Neural cell (in vitro differentiated cells): ENCODE measurements at regions not wholly inside any gene's neighbourhood (a gene's known extent, or its start where the extent isn't known, plus 50 kb on each side); places are given as distances from the start of the nearest gene placed in this dataset.

ENCODE experiments used
- H2AFZ ChIP-seq: fragments of 200-600, 300-800 bp; sonication (generic), shearing (Covaris generic); 2 replicates; pipeline ENCODE4 v1.6.0; 2014; ENCODE audit warnings: low read depth, mild to moderate bottlenecking, antibody characterized with exemption, low read length, moderate library complexity
- H3F3A ChIP-seq: fragments of 200-600 bp; shearing (Covaris generic); 2 replicates; pipeline ENCODE4 v1.6.1; 2016; ENCODE audit warnings: mild to moderate bottlenecking, moderate library complexity, mixed read lengths, antibody characterized with exemption, low read length; ENCODE audit not compliant: insufficient read depth, poor library complexity, severe bottlenecking
- H3K27ac ChIP-seq: fragments of 200-600, 300-800 bp; sonication (generic), shearing (Covaris generic); 2 replicates; pipeline ENCODE4 v1.5.1; 2014; ENCODE audit warnings: mild to moderate bottlenecking, low read length, moderate library complexity
- H3K27me3 ChIP-seq: fragments of 300-800, 200-600 bp; sonication (generic), shearing (Covaris generic); 2 replicates; pipeline ENCODE4 v1.6.0; 2014; ENCODE audit warnings: mild to moderate bottlenecking, low read depth, low read length, moderate library complexity; ENCODE audit not compliant: insufficient read depth
- H3K36me3 ChIP-seq: fragments of 300-800, 200-600 bp; sonication (generic), shearing (Covaris generic); 2 replicates; pipeline ENCODE4 v1.5.1; 2014; ENCODE audit warnings: mild to moderate bottlenecking, antibody characterized with exemption, low read length, moderate library complexity; ENCODE audit not compliant: insufficient read depth
- H3K4me2 ChIP-seq: fragments of 300-800, 200-600 bp; sonication (generic), shearing (Covaris generic); 2 replicates; pipeline ENCODE4 v1.6.0; 2014; ENCODE audit warnings: mild to moderate bottlenecking, low read length
- H3K4me3 ChIP-seq: fragments of 300-800, 200-600 bp; sonication (generic), shearing (Covaris generic); 2 replicates; pipeline ENCODE4 v1.5.1; 2014; ENCODE audit warnings: mild to moderate bottlenecking, low read length, moderate library complexity
- H3K79me2 ChIP-seq: fragments of 200-600 bp; shearing (Covaris generic); replicated peaks from 2 replicates; pipeline ENCODE4 v1.6.0; 2014; ENCODE audit warnings: mild to moderate bottlenecking, low read length, moderate library complexity; ENCODE audit not compliant: insufficient read depth
- H3K9ac ChIP-seq: fragments of 300-800, 200-600 bp; sonication (generic), shearing (Covaris generic); 2 replicates; pipeline ENCODE4 v1.6.1; 2016; ENCODE audit warnings: mild to moderate bottlenecking, low read length, mixed read lengths
- H3K9me2 ChIP-seq: fragments of 200-600 bp; shearing (Covaris generic); 2 replicates; pipeline ENCODE4 v1.6.1; 2016; ENCODE audit warnings: mild to moderate bottlenecking, low read length, mixed read lengths; ENCODE audit not compliant: insufficient read depth
- H3K9me3 ChIP-seq: fragments of 200-600, 300-800 bp; sonication (generic), shearing (Covaris generic); 2 replicates; pipeline ENCODE4 v1.6.1; 2016; ENCODE audit warnings: mild to moderate bottlenecking, mixed run types, low read length, moderate library complexity, mixed read lengths
- H4K20me1 ChIP-seq: fragments of 200-600 bp; shearing (Covaris generic); 2 replicates; pipeline ENCODE4 v1.6.1; 2016; ENCODE audit warnings: mild to moderate bottlenecking, mixed run types; ENCODE audit not compliant: insufficient read depth
- CTCF ChIP-seq: fragments of 450-650 bp; IDR thresholded peaks from 2 replicates; pipeline ENCODE4 v1.5.1; 2014; ENCODE audit warnings: antibody characterized with exemption, mild to moderate bottlenecking, moderate library complexity; ENCODE audit not compliant: poor library complexity, severe bottlenecking
- EP300 ChIP-seq: fragments of 450-650 bp; conservative IDR thresholded peaks from 2 replicates; pipeline ENCODE4 v1.6.1; 2014; ENCODE audit warnings: antibody characterized with exemption, mild to moderate bottlenecking, moderate library complexity; ENCODE audit not compliant: poor library complexity, severe bottlenecking
- EZH2 ChIP-seq: fragments of 200-600, 300-800 bp; shearing (Covaris generic), sonication (generic); IDR thresholded peaks from 2 replicates; pipeline ENCODE4 v1.6.1; 2014; ENCODE audit warnings: antibody characterized with exemption, low read length, borderline replicate concordance, mild to moderate bottlenecking; ENCODE audit not compliant: insufficient read depth, poor library complexity, severe bottlenecking
- MXI1 ChIP-seq: fragments of 450-650 bp; conservative IDR thresholded peaks from 2 replicates; pipeline ENCODE4 v1.6.1; 2014; ENCODE audit warnings: antibody characterized with exemption, mild to moderate bottlenecking; ENCODE audit not compliant: poor library complexity, severe bottlenecking
- POLR2AphosphoS5 ChIP-seq: IDR thresholded peaks from 2 replicates; pipeline ENCODE4 v1.6.1; 2012
- RAD21 ChIP-seq: fragments of 450-650 bp; conservative IDR thresholded peaks from 2 replicates; pipeline ENCODE4 v1.6.1; 2014; ENCODE audit warnings: antibody characterized with exemption, mild to moderate bottlenecking, moderate library complexity
- REST ChIP-seq: IDR thresholded peaks from 2 replicates; pipeline ENCODE4 v1.6.1; 2012; ENCODE audit warnings: borderline replicate concordance
- SMC3 ChIP-seq: fragments of 450-650 bp; conservative IDR thresholded peaks from 2 replicates; pipeline ENCODE4 v1.6.1; 2014; ENCODE audit warnings: antibody characterized with exemption, mild to moderate bottlenecking, moderate library complexity; ENCODE audit not compliant: poor library complexity
- TAF1 ChIP-seq: IDR thresholded peaks from 2 replicates; pipeline ENCODE4 v1.6.1; 2012; ENCODE audit warnings: low read depth

GRCh38 chr10:43006490-43006889, 70.4 kb upstream of the RET start:
- no peak overlapping the region for H2AFZ ChIP-seq
- H3K4me2 ChIP-seq: no peak overlapping the region
- H3K36me3 ChIP-seq: no peaks in the 10 kb centered on the region
- no peak overlapping the region for H3K9ac ChIP-seq
- H3F3A ChIP-seq: no peaks in the 10 kb centered on the region
- TF ChIP-seq SMC3: no peak
- TF ChIP-seq EZH2: no peak
- no peak for TF ChIP-seq TAF1
- TF ChIP-seq REST: no peak
- TF ChIP-seq POLR2AphosphoS5: no peak
- no peak for TF ChIP-seq MXI1
- TF ChIP-seq RAD21: no peak
- no peak for TF ChIP-seq EP300
- TF ChIP-seq CTCF: no peak
- H3K4me3 ChIP-seq: no peak overlapping the region
- no peak overlapping the region for H3K27ac ChIP-seq
- H3K27me3 ChIP-seq: no peaks in the 10 kb centered on the region
- H3K9me3 ChIP-seq: no peaks in the 10 kb centered on the region
- no peaks in the 10 kb centered on the region for H3K9me2 ChIP-seq
- H4K20me1 ChIP-seq: no peaks in the 10 kb centered on the region
- H3K79me2 ChIP-seq: no peaks in the 10 kb centered on the region

GRCh38 chr10:43012578-43012977, 64.3 kb upstream of the RET start:
- no peak overlapping the region for H2AFZ ChIP-seq

More at GRCh38 chr10:43012578-43012977, 64.3 kb upstream of the RET start:
- H4K20me1 ChIP-seq: no peaks in the 10 kb centered on the region
- H3K27ac ChIP-seq: no peak overlapping the region
- H3K9ac ChIP-seq: no peak overlapping the region
- H3K79me2 ChIP-seq: no peaks in the 10 kb centered on the region
- H3F3A ChIP-seq: no peaks in the 10 kb centered on the region
- H3K36me3 ChIP-seq: no peaks in the 10 kb centered on the region
- no peaks in the 10 kb centered on the region for H3K9me3 ChIP-seq
- H3K4me3 ChIP-seq: no peak overlapping the region
- no peaks in the 10 kb centered on the region for H3K27me3 ChIP-seq
- H3K4me2 ChIP-seq: no peak overlapping the region
- TF ChIP-seq TAF1: no peak
- no peak for TF ChIP-seq SMC3
- TF ChIP-seq REST: no peak
- no peak for TF ChIP-seq EZH2
- TF ChIP-seq RAD21: no peak
- TF ChIP-seq CTCF: no peak
- no peak for TF ChIP-seq POLR2AphosphoS5
- TF ChIP-seq EP300: no peak
- no peak for TF ChIP-seq MXI1
- H3K9me2 ChIP-seq: no peaks in the 10 kb centered on the region
